Peyer's patch (tissue), 4 donors: ENCODE measurements at regions not wholly inside any gene's neighbourhood (a gene's known extent, or its start where the extent isn't known, plus 50 kb on each side); places are given as distances from the start of the nearest gene placed in this dataset.

Experiments used
- DNase-seq, 3 donors: peaks; one replicate each; pipeline ENCODE4 v3.0.0-alpha.2; 2017 to 2019
- H3K27ac ChIP-seq, 4 donors: fragments of 200-600 bp; sonication (generic); one replicate each; pipeline ENCODE4 v1.5.1; 2016 to 2019
- H3K27me3 ChIP-seq, 2 donors: fragments of 200-600 bp; sonication (generic); one replicate each; pipeline ENCODE4 v1.5.1; 2019
- H3K36me3 ChIP-seq, 3 donors: fragments of 200-600 bp; sonication (generic); one replicate each; pipeline ENCODE4 v1.5.1; 2016 to 2019
- H3K4me1 ChIP-seq, 4 donors: fragments of 200-600 bp; sonication (generic); one replicate each; pipeline ENCODE4 v1.5.1; 2016 to 2019
- H3K4me3 ChIP-seq, 4 donors: fragments of 200-600 bp; sonication (generic); 1 replicate in 3 of 4; 2 replicates in 1 of 4; pipeline ENCODE4 v1.5.1; 2016 to 2019; ENCODE audit warnings: mild to moderate bottlenecking in 1 of 4
- H3K9me3 ChIP-seq, 4 donors: fragments of 200-600 bp; sonication (generic); one replicate each; pipeline ENCODE4 v1.5.1; 2016 to 2019; ENCODE audit warnings: mild to moderate bottlenecking in 1 of 4
- POLR2A ChIP-seq, 2 donors: fragments of 450-650 bp; IDR thresholded peaks; one replicate each; pipeline ENCODE4 v1.5.1; 2017; ENCODE audit warnings: antibody characterized with exemption in 2 of 2, mild to moderate bottlenecking in 2 of 2, moderate library complexity in 2 of 2
- TF ChIP-seq, protein P1 (sequence below), 6 experiments: fragments of 450-650 bp in 4 of 6; fragments of 200-600 bp in 2 of 6; sonication (generic) in 1 of 6; IDR thresholded peaks; one replicate each; pipeline ENCODE4 v1.5.1; 2017 to 2019; ENCODE audit warnings: antibody characterized with exemption in 6 of 6, mild to moderate bottlenecking in 3 of 6, moderate library complexity in 1 of 6

DNA sequence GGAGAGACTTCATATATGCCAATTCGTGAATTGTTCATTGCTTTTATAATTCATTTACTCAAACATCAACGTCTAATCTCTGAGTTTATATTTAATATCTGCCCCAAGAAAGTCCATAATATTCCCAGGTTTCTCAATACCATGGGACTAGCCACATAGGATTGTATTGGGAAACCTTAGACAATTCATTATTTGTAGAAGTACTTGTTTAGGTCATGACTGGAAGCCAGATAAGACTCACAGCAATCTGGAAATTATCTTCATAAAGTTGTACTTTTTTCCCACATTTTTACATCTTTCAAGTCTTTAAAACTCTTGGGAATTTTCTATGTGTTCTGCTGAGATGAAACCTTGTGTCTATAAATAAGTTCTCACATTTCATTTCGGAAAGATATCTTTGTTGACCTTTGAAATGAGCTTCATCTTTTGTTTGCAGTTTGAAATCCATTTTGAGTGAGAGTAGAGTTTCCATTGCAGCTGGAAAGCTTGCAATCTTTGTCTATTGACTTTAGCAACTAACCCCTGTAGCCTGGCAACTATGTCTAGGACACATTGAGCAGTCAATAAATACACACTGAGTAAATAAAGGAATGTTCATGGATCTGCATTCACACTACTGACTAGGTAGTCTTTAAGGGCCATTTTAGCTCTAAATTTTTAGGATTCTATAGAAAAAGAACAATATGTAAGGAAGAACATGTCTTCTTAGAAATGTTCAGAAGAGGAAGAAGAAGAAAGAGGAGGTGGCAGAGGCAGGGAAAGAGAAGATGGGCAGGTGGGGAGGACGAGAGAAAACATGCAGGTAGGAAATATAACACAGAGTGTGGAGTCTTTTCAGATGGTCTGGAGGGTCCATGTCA lies 154.4 kb downstream of the LRIG3 start:
- H3K4me3 ChIP-seq = no peak overlapping the region
- no peak for TF ChIP-seq POLR2A (IDR thresholded peaks at IDR 0.05)
- TF ChIP-seq, protein P1, sequence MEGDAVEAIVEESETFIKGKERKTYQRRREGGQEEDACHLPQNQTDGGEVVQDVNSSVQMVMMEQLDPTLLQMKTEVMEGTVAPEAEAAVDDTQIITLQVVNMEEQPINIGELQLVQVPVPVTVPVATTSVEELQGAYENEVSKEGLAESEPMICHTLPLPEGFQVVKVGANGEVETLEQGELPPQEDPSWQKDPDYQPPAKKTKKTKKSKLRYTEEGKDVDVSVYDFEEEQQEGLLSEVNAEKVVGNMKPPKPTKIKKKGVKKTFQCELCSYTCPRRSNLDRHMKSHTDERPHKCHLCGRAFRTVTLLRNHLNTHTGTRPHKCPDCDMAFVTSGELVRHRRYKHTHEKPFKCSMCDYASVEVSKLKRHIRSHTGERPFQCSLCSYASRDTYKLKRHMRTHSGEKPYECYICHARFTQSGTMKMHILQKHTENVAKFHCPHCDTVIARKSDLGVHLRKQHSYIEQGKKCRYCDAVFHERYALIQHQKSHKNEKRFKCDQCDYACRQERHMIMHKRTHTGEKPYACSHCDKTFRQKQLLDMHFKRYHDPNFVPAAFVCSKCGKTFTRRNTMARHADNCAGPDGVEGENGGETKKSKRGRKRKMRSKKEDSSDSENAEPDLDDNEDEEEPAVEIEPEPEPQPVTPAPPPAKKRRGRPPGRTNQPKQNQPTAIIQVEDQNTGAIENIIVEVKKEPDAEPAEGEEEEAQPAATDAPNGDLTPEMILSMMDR (IDR thresholded peaks at IDR 0.05) = no peak
- H3K36me3 ChIP-seq = no peaks in the 10 kb centered on the region
- H3K27ac ChIP-seq = no peak overlapping the region
- H3K27me3 ChIP-seq = no peaks in the 10 kb centered on the region
- no peak for DNase-seq
- H3K4me1 ChIP-seq = no peaks in the 10 kb centered on the region
- H3K9me3 ChIP-seq = no peaks in the 10 kb centered on the region

DNA sequence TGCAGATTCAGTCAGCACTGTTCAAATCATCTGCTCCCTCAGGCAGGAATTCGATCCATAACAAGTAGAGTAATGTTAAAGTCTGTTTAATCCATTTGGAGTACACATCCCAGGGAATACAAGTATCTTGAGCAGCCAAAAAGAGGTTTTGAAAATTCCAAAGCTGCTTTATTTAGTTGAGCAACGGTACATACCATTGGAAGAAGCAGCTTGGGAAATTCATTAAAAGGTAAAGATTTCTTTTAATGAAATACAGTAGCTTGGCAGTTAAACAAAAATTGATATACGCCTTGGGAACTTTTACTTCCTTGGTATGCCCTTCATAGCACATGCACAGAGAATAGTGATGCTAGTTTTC lies 153.8 kb downstream of the LRIG3 start:
- no peaks in the 10 kb centered on the region for H3K36me3 ChIP-seq
- TF ChIP-seq, protein P1 (IDR thresholded peaks at IDR 0.05) = no peak
- no peaks in the 10 kb centered on the region for H3K27me3 ChIP-seq
- H3K9me3 ChIP-seq = no peaks in the 10 kb centered on the region
- no peaks in the 10 kb centered on the region for H3K4me1 ChIP-seq
- no peak overlapping the region for H3K4me3 ChIP-seq
- no peak overlapping the region for H3K27ac ChIP-seq
- no peak for DNase-seq

DNA sequence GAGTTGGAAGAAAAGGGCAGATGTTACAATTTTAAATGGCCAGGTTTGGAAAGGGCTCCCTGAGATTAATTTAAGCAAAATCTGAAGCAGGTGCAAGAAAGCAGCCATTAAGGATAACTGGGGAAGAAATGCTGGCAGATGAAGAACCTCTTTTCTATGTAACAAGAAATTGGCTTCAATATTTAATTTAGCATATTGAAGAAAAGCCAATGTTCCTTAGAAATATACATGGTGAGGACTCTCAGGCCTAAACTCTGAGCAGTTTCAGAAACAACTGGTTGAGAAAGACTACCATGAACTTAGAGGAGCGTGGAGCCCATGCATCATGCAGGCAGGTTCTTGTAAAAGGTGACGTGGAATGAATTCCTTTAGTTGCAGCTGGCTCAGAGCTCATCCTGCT lies 152.8 kb downstream of the LRIG3 start:
- no peak overlapping the region for H3K4me3 ChIP-seq
- TF ChIP-seq, protein P1 (IDR thresholded peaks at IDR 0.05) = no peak
- TF ChIP-seq POLR2A (IDR thresholded peaks at IDR 0.05) = no peak
- H3K4me1 ChIP-seq = no peaks in the 10 kb centered on the region
- no peaks in the 10 kb centered on the region for H3K36me3 ChIP-seq
- no peaks in the 10 kb centered on the region for H3K27me3 ChIP-seq
- no peak overlapping the region for H3K27ac ChIP-seq
- no peak for DNase-seq
- H3K9me3 ChIP-seq = no peaks in the 10 kb centered on the region

DNA sequence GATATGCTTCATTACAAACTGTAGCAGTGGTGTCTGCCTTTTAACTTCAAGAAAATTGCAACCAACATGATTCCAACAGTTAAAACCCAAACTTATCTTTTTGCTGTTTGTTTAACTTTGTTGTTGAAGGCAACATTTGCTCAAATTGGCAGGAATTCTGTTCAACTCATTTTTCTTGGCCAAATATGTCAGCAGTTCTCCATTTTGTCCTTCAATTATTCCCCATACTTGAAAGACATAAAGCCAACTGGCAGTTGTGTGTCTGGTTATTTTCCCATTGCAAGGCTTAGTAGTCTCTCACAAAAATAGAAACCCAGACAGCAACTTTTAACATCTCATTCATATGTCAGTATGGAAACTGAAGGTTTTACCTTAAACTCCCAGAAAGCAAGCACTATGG lies 146.3 kb downstream of the LRIG3 start:
- Histone ChIP-seq H3K27me3 (no peaks in the 10 kb centered on the region), H3K9me3 (no peaks in the 10 kb centered on the region), H3K27ac (no peak overlapping the region), H3K4me3 (no peak overlapping the region), H3K36me3 (no peaks in the 10 kb centered on the region), H3K4me1 (no peaks in the 10 kb centered on the region)
- no peak for TF ChIP-seq POLR2A (IDR thresholded peaks at IDR 0.05)
- TF ChIP-seq, protein P1 (IDR thresholded peaks at IDR 0.05) = no peak
- no peak for DNase-seq

DNA sequence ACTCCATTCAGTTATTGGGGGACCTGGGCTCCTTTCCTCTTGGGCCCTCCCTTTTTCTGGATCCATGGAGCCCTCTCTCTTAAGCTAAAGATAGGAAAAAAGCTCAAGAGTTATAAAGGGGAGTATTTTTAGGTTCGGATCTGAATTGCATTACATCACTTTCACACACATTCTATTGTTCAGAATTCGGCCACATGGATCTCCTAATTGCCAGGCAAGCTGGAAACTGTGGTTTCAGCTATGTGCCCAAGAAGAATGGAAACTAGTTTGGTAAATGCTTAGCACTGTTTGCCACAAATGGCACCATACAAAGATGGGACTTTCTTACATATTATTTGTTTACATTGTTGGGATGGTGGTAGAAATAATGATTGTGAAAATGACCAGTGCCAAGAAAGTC lies 145.6 kb downstream of the LRIG3 start:
- Histone ChIP-seq H3K27ac (no peak overlapping the region), H3K36me3 (no peaks in the 10 kb centered on the region), H3K27me3 (no peaks in the 10 kb centered on the region), H3K9me3 (no peaks in the 10 kb centered on the region), H3K4me1 (no peaks in the 10 kb centered on the region), H3K4me3 (no peak overlapping the region)
- DNase-seq = no peak
- TF ChIP-seq POLR2A (IDR thresholded peaks at IDR 0.05) = no peak
- TF ChIP-seq, protein P1 (IDR thresholded peaks at IDR 0.05) = no peak
